Mesendoderm (in vitro differentiated cells): ENCODE measurements at regions not wholly inside any gene's neighbourhood (a gene's known extent, or its start where the extent isn't known, plus 50 kb on each side); places are given as distances from the start of the nearest gene placed in this dataset.

Source experiments
- DNase-seq: peaks from one replicate; pipeline ENCODE4 v3.0.0; 2013
- H2AK5ac ChIP-seq: 2 replicates; pipeline ENCODE4 v1.6.1; 2013; ENCODE audit warnings: low read length, inconsistent platforms
- H2BK120ac ChIP-seq: 2 replicates; pipeline ENCODE4 v1.6.1; 2013; ENCODE audit warnings: low read depth, mild to moderate bottlenecking, low read length, moderate library complexity, mixed read lengths
- H2BK15ac ChIP-seq: replicated peaks from 2 replicates; pipeline ENCODE4 v1.6.1; 2013; ENCODE audit warnings: low read depth, mild to moderate bottlenecking, moderate library complexity
- H2BK5ac ChIP-seq: 2 replicates; pipeline ENCODE4 v1.6.1; 2013; ENCODE audit warnings: low read length, inconsistent platforms
- H3K18ac ChIP-seq: 2 replicates; pipeline ENCODE4 v1.6.1; 2013; ENCODE audit warnings: mild to moderate bottlenecking, low read length, mixed read lengths
- H3K23ac ChIP-seq: one replicate; pipeline ENCODE4 v1.6.1; 2013; ENCODE audit warnings: low read length
- H3K27ac ChIP-seq: 2 replicates; pipeline ENCODE4 v1.5.1; 2013; ENCODE audit warnings: low read depth, mild to moderate bottlenecking, inconsistent platforms, low read length, moderate library complexity
- H3K27me3 ChIP-seq: 2 replicates; pipeline ENCODE4 v1.6.1; 2013; ENCODE audit warnings: low read length, control low read depth, mild to moderate bottlenecking, inconsistent platforms; ENCODE audit not compliant: insufficient read depth, poor library complexity
- H3K36me3 ChIP-seq: 2 replicates; pipeline ENCODE4 v1.6.1; 2013; ENCODE audit warnings: low read length, inconsistent platforms; ENCODE audit not compliant: control insufficient read depth, insufficient read depth
- H3K4ac ChIP-seq: one replicate; pipeline ENCODE4 v1.6.1; 2013; ENCODE audit warnings: low read depth, mild to moderate bottlenecking, low read length, moderate library complexity
- H3K4me1 ChIP-seq: 2 replicates; pipeline ENCODE4 v1.6.1; 2013; ENCODE audit warnings: low read depth, low read length, inconsistent platforms; ENCODE audit not compliant: control insufficient read depth
- H3K4me2 ChIP-seq: 2 replicates; pipeline ENCODE4 v1.6.1; 2013; ENCODE audit warnings: low read length
- H3K4me3 ChIP-seq: 2 replicates; pipeline ENCODE4 v1.5.1; 2013; ENCODE audit warnings: mild to moderate bottlenecking, low read length
- H3K56ac ChIP-seq: one replicate; pipeline ENCODE4 v1.6.1; 2013; ENCODE audit warnings: low read length
- H3K79me1 ChIP-seq: 2 replicates; pipeline ENCODE4 v1.6.1; 2013; ENCODE audit warnings: low read length, inconsistent platforms
- H3K79me2 ChIP-seq: 2 replicates; pipeline ENCODE4 v1.6.1; 2013; ENCODE audit warnings: mild to moderate bottlenecking, low read length; ENCODE audit not compliant: control insufficient read depth, insufficient read depth
- H3K9ac ChIP-seq: 2 replicates; pipeline ENCODE4 v1.6.1; 2013; ENCODE audit warnings: low read length, inconsistent platforms
- H4K5ac ChIP-seq: one replicate; pipeline ENCODE4 v1.6.1; 2013; ENCODE audit warnings: low read length
- H4K8ac ChIP-seq: one replicate; pipeline ENCODE4 v1.6.1; 2013; ENCODE audit warnings: low read depth, mild to moderate bottlenecking, control low read depth, low read length, moderate library complexity
- WGBS: extraction: QIAGEN DNeasy Blood & Tissue Kit; methylation state at CpG from one replicate; pipeline ENCODE4 v1.1.7; 2013; ENCODE audit warnings: low lambda C conversion rate, missing lambda C conversion rate; ENCODE audit not compliant: insufficient coverage; ENCODE audit errors: extremely low coverage; 5-methylcytosine and 5-hydroxymethylcytosine counted together

- no peak overlapping the region for H3K9ac ChIP-seq
- H2BK120ac ChIP-seq = no peak overlapping the region
- no peak overlapping the region for H2BK5ac ChIP-seq
- no peak overlapping the region for H4K8ac ChIP-seq
- H3K79me1 ChIP-seq = no peaks in the 10 kb centered on the region
- H3K4me2 ChIP-seq = no peak overlapping the region
- no peaks in the 10 kb centered on the region for H3K4me1 ChIP-seq
- no peak overlapping the region for H3K27ac ChIP-seq
- DNase-seq = no peak
- WGBS = no CpG with 5 or more reads among the region's 4 CpGs
- H3K23ac ChIP-seq = no peak overlapping the region
- no peak overlapping the region for H4K5ac ChIP-seq
- H3K4ac ChIP-seq = no peak overlapping the region
- no peaks in the 10 kb centered on the region for H3K27me3 ChIP-seq
- no peak overlapping the region for H2AK5ac ChIP-seq
- H3K36me3 ChIP-seq = no peaks in the 10 kb centered on the region
- no peak overlapping the region for H3K4me3 ChIP-seq
- H3K56ac ChIP-seq = no peak overlapping the region
- no peaks in the 10 kb centered on the region for H3K79me2 ChIP-seq
- H2BK15ac ChIP-seq = no peak overlapping the region
- H3K18ac ChIP-seq = no peak overlapping the region
These were observed 212.3 kb upstream of the PMEPA1 start for GRCh38 chr20:57922083-57922482.

DNA sequence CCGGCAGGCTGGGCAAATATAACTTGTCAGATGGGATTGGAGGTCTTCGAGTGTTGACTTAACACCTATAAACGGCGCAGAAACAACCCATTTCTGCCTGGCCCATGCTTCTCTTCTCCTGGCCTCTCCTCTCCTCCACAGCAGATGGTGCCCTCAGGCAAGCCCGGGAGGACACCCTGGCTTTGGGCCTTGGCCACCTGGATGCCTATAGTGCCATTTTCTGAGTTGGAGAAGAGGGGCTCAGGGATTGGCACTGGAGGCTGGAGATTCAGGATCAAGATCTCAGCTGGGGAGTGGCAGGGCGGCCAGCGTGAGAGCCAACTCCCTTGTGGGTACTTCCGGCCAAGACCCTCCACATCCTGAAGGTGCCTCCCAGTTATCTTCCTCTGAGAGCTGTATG is 211.9 kb upstream of the PMEPA1 start:
- no peak for DNase-seq
- no peaks in the 10 kb centered on the region for H3K36me3 ChIP-seq
- no peak overlapping the region for H3K9ac ChIP-seq
- no peak overlapping the region for H4K8ac ChIP-seq
- no peak overlapping the region for H2BK15ac ChIP-seq
- no peak overlapping the region for H3K23ac ChIP-seq
- no peaks in the 10 kb centered on the region for H3K27me3 ChIP-seq
- no peaks in the 10 kb centered on the region for H3K4me1 ChIP-seq
- no peak overlapping the region for H3K4me3 ChIP-seq
- no peak overlapping the region for H3K4me2 ChIP-seq
- no peaks in the 10 kb centered on the region for H3K79me1 ChIP-seq
- H4K5ac ChIP-seq = no peak overlapping the region
- no peak overlapping the region for H2AK5ac ChIP-seq
- H3K56ac ChIP-seq = no peak overlapping the region
- no peak overlapping the region for H3K18ac ChIP-seq
- no peak overlapping the region for H2BK120ac ChIP-seq
- WGBS = no CpG with 5 or more reads among the region's 8 CpGs
- no peak overlapping the region for H3K4ac ChIP-seq
- no peak overlapping the region for H2BK5ac ChIP-seq
- H3K27ac ChIP-seq = no peak overlapping the region
- no peaks in the 10 kb centered on the region for H3K79me2 ChIP-seq

GRCh38 chr20:57920971-57921370 is 211.2 kb upstream of the PMEPA1 start:
- Histone ChIP-seq H3K9ac (no peak overlapping the region), H3K18ac (no peak overlapping the region), H3K4me1 (no peaks in the 10 kb centered on the region), H3K23ac (no peak overlapping the region), H3K27me3 (no peaks in the 10 kb centered on the region), H3K79me2 (no peaks in the 10 kb centered on the region), H3K79me1 (no peaks in the 10 kb centered on the region), H2AK5ac (no peak overlapping the region), H2BK120ac (no peak overlapping the region), H3K56ac (no peak overlapping the region), H3K36me3 (no peaks in the 10 kb centered on the region), H3K4ac (no peak overlapping the region), H2BK15ac (no peak overlapping the region), H4K5ac (no peak overlapping the region), H3K4me3 (no peak overlapping the region), H2BK5ac (no peak overlapping the region), H4K8ac (no peak overlapping the region), H3K4me2 (no peak overlapping the region), H3K27ac (no peak overlapping the region)
- no CpG with 5 or more reads among the region's 6 CpGs for WGBS
- DNase-seq = no peak

- H3K4me1 ChIP-seq = no peaks in the 10 kb centered on the region
- H3K18ac ChIP-seq = no peak overlapping the region
- no peak for DNase-seq
- no peaks in the 10 kb centered on the region for H3K36me3 ChIP-seq
- H3K4ac ChIP-seq = no peak overlapping the region
- no peak overlapping the region for H4K8ac ChIP-seq
- no peak overlapping the region for H2BK5ac ChIP-seq
- no peak overlapping the region for H3K56ac ChIP-seq
- no peak overlapping the region for H3K27ac ChIP-seq
- no peak overlapping the region for H2AK5ac ChIP-seq
- no peak overlapping the region for H3K4me3 ChIP-seq
- no peak overlapping the region for H3K9ac ChIP-seq
- no peak overlapping the region for H2BK15ac ChIP-seq
- H4K5ac ChIP-seq = no peak overlapping the region
- H3K79me1 ChIP-seq = no peaks in the 10 kb centered on the region
- no peak overlapping the region for H3K23ac ChIP-seq
- H3K4me2 ChIP-seq = no peak overlapping the region
- no peaks in the 10 kb centered on the region for H3K27me3 ChIP-seq
- no peaks in the 10 kb centered on the region for H3K79me2 ChIP-seq
- H2BK120ac ChIP-seq = no peak overlapping the region
- WGBS = no CpG with 5 or more reads among the region's 3 CpGs
These were observed 209.2 kb upstream of the PMEPA1 start for GRCh38 chr20:57919049-57919448.

DNA sequence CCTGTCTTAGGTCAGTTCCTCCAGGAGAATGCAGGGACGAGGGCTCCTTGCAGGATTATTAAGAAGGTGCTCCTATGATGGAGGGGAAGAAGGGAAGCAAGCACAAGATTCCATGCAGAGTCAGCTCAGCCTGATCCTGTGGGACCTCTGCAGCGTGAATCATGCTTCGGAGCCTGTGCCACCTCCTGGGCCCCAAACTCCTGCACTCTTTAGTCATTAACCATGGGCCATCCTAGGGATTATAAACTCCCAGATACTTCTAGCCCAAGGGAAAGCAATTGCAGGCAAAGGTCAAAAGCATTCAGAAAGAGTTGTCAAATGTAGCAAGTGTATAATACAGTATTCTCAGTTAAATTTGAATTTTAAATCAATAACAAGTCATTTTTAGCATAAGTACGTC is 208.7 kb upstream of the PMEPA1 start:
- H4K5ac ChIP-seq = no peak overlapping the region
- no peak overlapping the region for H4K8ac ChIP-seq
- H3K36me3 ChIP-seq = no peaks in the 10 kb centered on the region
- H3K56ac ChIP-seq = no peak overlapping the region
- no peak overlapping the region for H2BK120ac ChIP-seq
- H3K4me2 ChIP-seq = no peak overlapping the region
- no peaks in the 10 kb centered on the region for H3K4me1 ChIP-seq
- H3K27ac ChIP-seq = no peak overlapping the region
- no CpG with 5 or more reads among the region's 4 CpGs for WGBS
- H2BK5ac ChIP-seq = no peak overlapping the region
- no peak overlapping the region for H3K4ac ChIP-seq
- DNase-seq = no peak
- no peaks in the 10 kb centered on the region for H3K79me2 ChIP-seq
- no peak overlapping the region for H3K4me3 ChIP-seq
- no peak overlapping the region for H3K18ac ChIP-seq
- H3K23ac ChIP-seq = no peak overlapping the region
- no peak overlapping the region for H3K9ac ChIP-seq
- H2AK5ac ChIP-seq = no peak overlapping the region
- H3K27me3 ChIP-seq = no peaks in the 10 kb centered on the region
- no peak overlapping the region for H2BK15ac ChIP-seq
- no peaks in the 10 kb centered on the region for H3K79me1 ChIP-seq

GRCh38 chr20:57914205-57914604 is 204.4 kb upstream of the PMEPA1 start:
- H3K27ac ChIP-seq = no peak overlapping the region
- H3K4me3 ChIP-seq = no peak overlapping the region
- DNase-seq = no peak
- no peak overlapping the region for H3K56ac ChIP-seq
- H3K9ac ChIP-seq = no peak overlapping the region
- H3K4me1 ChIP-seq = no peaks in the 10 kb centered on the region
- no peak overlapping the region for H3K23ac ChIP-seq
- H3K79me1 ChIP-seq = no peaks in the 10 kb centered on the region
- H3K79me2 ChIP-seq = no peaks in the 10 kb centered on the region
- no peak overlapping the region for H4K5ac ChIP-seq
- H2BK5ac ChIP-seq = no peak overlapping the region
- no peaks in the 10 kb centered on the region for H3K36me3 ChIP-seq
- no peaks in the 10 kb centered on the region for H3K27me3 ChIP-seq
- H3K4me2 ChIP-seq = no peak overlapping the region
- H2BK120ac ChIP-seq = no peak overlapping the region
- no peak overlapping the region for H4K8ac ChIP-seq
- no peak overlapping the region for H3K18ac ChIP-seq
- no peak overlapping the region for H2BK15ac ChIP-seq
- H2AK5ac ChIP-seq = no peak overlapping the region
- no peak overlapping the region for H3K4ac ChIP-seq
- WGBS = no CpG with 5 or more reads among the region's 4 CpGs
